ENCODE measurements at regions not wholly inside any gene's neighbourhood (a gene's known extent, or its start where the extent isn't known, plus 50 kb on each side); places are given as distances from the start of the nearest gene placed in this dataset.

DNA sequence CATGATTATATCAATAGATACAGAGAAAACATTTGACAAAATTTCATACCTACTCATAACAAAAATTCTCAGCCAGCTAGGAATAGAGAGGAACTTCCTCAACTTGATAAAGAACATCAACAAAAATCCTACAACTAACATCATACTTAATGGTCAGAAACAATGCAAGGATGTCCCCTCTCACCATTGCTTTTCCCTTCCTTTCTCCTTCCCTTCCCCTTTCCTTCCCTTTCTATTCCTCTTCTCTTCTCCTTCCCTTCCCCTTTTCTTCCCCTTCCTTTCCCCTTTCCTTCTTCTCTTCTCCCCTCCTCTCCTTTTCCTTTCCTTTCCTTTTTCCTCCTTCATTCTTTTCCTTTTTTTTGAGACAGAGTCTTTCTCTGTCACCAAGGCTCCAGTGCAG, 418.3 kb upstream of the B3GAT1 start:
- TF ChIP-seq, protein P1, sequence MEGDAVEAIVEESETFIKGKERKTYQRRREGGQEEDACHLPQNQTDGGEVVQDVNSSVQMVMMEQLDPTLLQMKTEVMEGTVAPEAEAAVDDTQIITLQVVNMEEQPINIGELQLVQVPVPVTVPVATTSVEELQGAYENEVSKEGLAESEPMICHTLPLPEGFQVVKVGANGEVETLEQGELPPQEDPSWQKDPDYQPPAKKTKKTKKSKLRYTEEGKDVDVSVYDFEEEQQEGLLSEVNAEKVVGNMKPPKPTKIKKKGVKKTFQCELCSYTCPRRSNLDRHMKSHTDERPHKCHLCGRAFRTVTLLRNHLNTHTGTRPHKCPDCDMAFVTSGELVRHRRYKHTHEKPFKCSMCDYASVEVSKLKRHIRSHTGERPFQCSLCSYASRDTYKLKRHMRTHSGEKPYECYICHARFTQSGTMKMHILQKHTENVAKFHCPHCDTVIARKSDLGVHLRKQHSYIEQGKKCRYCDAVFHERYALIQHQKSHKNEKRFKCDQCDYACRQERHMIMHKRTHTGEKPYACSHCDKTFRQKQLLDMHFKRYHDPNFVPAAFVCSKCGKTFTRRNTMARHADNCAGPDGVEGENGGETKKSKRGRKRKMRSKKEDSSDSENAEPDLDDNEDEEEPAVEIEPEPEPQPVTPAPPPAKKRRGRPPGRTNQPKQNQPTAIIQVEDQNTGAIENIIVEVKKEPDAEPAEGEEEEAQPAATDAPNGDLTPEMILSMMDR (IDR thresholded peaks at IDR 0.05): no peak
- TF ChIP-seq POLR2A (IDR thresholded peaks at IDR 0.05): no peak

Measured in body of pancreas (tissue), 4 donors.